ENCODE measurements at regions not wholly inside any gene's neighbourhood (a gene's known extent, or its start where the extent isn't known, plus 50 kb on each side); places are given as distances from the start of the nearest gene placed in this dataset.

GRCh38 chr12:67414011-67414715, 145.0 kb downstream of the CAND1 start:
- WGBS, 2 donors, result 72 to 74% methylated on average over 6 of the region's 6 CpGs
- TF ChIP-seq EP300 (IDR thresholded peaks at IDR 0.05) (no peak), POLR2A (IDR thresholded peaks at IDR 0.05) (no peak)
- TF ChIP-seq, protein P1, sequence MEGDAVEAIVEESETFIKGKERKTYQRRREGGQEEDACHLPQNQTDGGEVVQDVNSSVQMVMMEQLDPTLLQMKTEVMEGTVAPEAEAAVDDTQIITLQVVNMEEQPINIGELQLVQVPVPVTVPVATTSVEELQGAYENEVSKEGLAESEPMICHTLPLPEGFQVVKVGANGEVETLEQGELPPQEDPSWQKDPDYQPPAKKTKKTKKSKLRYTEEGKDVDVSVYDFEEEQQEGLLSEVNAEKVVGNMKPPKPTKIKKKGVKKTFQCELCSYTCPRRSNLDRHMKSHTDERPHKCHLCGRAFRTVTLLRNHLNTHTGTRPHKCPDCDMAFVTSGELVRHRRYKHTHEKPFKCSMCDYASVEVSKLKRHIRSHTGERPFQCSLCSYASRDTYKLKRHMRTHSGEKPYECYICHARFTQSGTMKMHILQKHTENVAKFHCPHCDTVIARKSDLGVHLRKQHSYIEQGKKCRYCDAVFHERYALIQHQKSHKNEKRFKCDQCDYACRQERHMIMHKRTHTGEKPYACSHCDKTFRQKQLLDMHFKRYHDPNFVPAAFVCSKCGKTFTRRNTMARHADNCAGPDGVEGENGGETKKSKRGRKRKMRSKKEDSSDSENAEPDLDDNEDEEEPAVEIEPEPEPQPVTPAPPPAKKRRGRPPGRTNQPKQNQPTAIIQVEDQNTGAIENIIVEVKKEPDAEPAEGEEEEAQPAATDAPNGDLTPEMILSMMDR (IDR thresholded peaks at IDR 0.05), result no peak
- no peaks in the 10 kb centered on the region for H3K36me3 ChIP-seq
- no peak for DNase-seq (ENCODE audit: low spot score in 2 of 2)
- H3K9me3 ChIP-seq, result no peaks in the 10 kb centered on the region
- no peak overlapping the region for H3K27ac ChIP-seq
- no peaks in the 10 kb centered on the region for H3K27me3 ChIP-seq
- H3K4me3 ChIP-seq, result no peak overlapping the region
- H3K4me1 ChIP-seq, result no peaks in the 10 kb centered on the region

DNA sequence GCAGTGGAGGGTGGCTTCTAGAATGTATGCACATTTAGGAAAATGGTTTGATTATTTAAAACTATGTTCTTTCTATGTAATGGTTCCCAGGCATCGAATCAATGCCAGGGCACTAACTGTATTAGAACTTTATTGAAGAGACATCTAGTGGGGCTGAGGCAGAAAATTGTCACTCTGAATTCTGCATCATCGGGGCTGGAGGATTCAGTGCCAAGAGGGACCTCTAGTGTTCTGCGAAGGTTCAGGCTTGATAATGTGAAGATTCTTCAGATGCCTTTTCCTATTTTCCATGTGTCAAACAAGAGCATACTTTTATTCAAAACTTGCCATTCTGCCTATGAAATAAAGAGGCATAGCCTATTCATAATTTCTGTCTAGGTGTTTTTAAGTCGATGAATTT, 146.3 kb downstream of the CAND1 start:
- Histone ChIP-seq H3K36me3 (no peaks in the 10 kb centered on the region), H3K4me3 (no peak overlapping the region), H3K4me1 (no peaks in the 10 kb centered on the region), H3K9me3 (no peaks in the 10 kb centered on the region), H3K27me3 (no peaks in the 10 kb centered on the region), H3K27ac (no peak overlapping the region)
- peak in 1 of 2 donors; percentile 16 for DNase-seq (ENCODE audit: low spot score in 2 of 2)
- TF ChIP-seq EP300 (IDR thresholded peaks at IDR 0.05), result no peak
- TF ChIP-seq, protein P1 (IDR thresholded peaks at IDR 0.05), result peak in 3 of 5 experiments; percentile 14 to 37 (median 18)
- 27 to 28% methylated on average over 4 of the region's 4 CpGs for WGBS, 2 donors

DNA sequence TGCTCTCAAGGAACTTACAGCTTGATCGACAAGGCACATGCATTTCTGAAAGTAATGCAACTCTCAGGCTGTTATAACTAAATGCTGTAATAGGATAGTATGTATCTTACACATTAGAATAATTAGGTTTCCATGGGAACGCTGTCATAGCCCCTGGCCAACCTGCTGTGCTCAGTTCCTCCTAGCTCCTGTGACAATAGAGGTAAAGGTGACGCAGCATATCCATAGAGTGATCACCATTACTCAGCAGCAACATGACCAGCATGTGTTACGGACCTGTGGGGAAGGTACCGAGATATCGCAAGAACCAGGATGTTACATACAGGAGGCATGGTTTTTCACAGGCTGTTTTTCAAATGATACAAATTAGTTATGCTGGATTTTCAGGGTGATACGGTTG, 150.7 kb downstream of the CAND1 start:
- Histone ChIP-seq H3K36me3 (no peaks in the 10 kb centered on the region), H3K27me3 (no peaks in the 10 kb centered on the region), H3K4me1 (no peaks in the 10 kb centered on the region), H3K4me3 (no peak overlapping the region), H3K9me3 (no peaks in the 10 kb centered on the region), H3K27ac (no peak overlapping the region)
- TF ChIP-seq EP300 (IDR thresholded peaks at IDR 0.05), result no peak
- no peak for TF ChIP-seq POLR2A (IDR thresholded peaks at IDR 0.05)
- TF ChIP-seq, protein P1 (IDR thresholded peaks at IDR 0.05), result no peak
- no peak for DNase-seq (ENCODE audit: low spot score in 2 of 2)
- 91 to 96% methylated on average over 7 of the region's 7 CpGs for WGBS, 2 donors

GRCh38 chr12:67420506-67420905, 151.3 kb downstream of the CAND1 start:
- Histone ChIP-seq H3K4me3 (no peak overlapping the region), H3K36me3 (no peaks in the 10 kb centered on the region), H3K4me1 (no peaks in the 10 kb centered on the region), H3K9me3 (no peaks in the 10 kb centered on the region), H3K27me3 (no peaks in the 10 kb centered on the region), H3K27ac (no peak overlapping the region)
- TF ChIP-seq EP300 (IDR thresholded peaks at IDR 0.05) (no peak), POLR2A (IDR thresholded peaks at IDR 0.05) (no peak)
- TF ChIP-seq, protein P1 (IDR thresholded peaks at IDR 0.05), result no peak
- DNase-seq (ENCODE audit: low spot score in 2 of 2), result no peak
- 88 to 90% methylated on average over 3 of the region's 3 CpGs for WGBS, 2 donors

GRCh38 chr12:67422081-67422480, 152.9 kb downstream of the CAND1 start:
- TF ChIP-seq EP300 (IDR thresholded peaks at IDR 0.05) (no peak), POLR2A (IDR thresholded peaks at IDR 0.05) (no peak)
- TF ChIP-seq, protein P1 (IDR thresholded peaks at IDR 0.05), result no peak
- WGBS, 2 donors, result 91 to 98% methylated on average over 3 of the region's 3 CpGs
- DNase-seq (ENCODE audit: low spot score in 2 of 2), result no peak
- H3K4me1 ChIP-seq, result peaks cover 0 to 8% (median 0%) of the 10 kb centered on the region in 4 donors
- H3K4me3 ChIP-seq, result no peak overlapping the region
- H3K27me3 ChIP-seq, result no peaks in the 10 kb centered on the region
- no peaks in the 10 kb centered on the region for H3K36me3 ChIP-seq
- H3K27ac ChIP-seq, result no peak overlapping the region
- no peaks in the 10 kb centered on the region for H3K9me3 ChIP-seq

Measured in tibial nerve (tissue), 4 donors.